GM12878 (cell line): ENCODE measurements at regions not wholly inside any gene's neighbourhood (a gene's known extent, or its start where the extent isn't known, plus 50 kb on each side); places are given as distances from the start of the nearest gene placed in this dataset.

Experiments used
- ATF7 ChIP-seq: fragments of 450-650 bp; IDR thresholded peaks from 2 replicates; pipeline ENCODE4 v1.6.1; 2016; ENCODE audit warnings: low read depth, mild to moderate bottlenecking
- BCL3 ChIP-seq: IDR thresholded peaks from 2 replicates; pipeline ENCODE4 v1.6.1; 2011; ENCODE audit warnings: borderline replicate concordance, low read depth, mild to moderate bottlenecking, moderate library complexity, low read length; ENCODE audit not compliant: insufficient read depth, poor library complexity, severe bottlenecking
- EGR1 ChIP-seq, 2 experiments: IDR thresholded peaks; 1 replicate in 1 of 2; 2 replicates in 1 of 2; pipeline ENCODE4 v1.6.1; 2011 to 2012; ENCODE audit warnings: low read depth in 2 of 2, low read length in 2 of 2, borderline replicate concordance in 1 of 2, mild to moderate bottlenecking in 1 of 2, moderate library complexity in 1 of 2
- GABPA ChIP-seq: IDR thresholded peaks from 2 replicates; pipeline ENCODE4 v1.6.1; 2014; ENCODE audit warnings: antibody characterized with exemption, low read depth, mild to moderate bottlenecking, inconsistent platforms
- HCFC1 ChIP-seq: fragments of 150-350 bp; IDR thresholded peaks from 2 replicates; pipeline ENCODE4 v1.6.1; 2014; ENCODE audit warnings: low read length
- NR2F1 ChIP-seq: fragments of 450-650 bp; conservative IDR thresholded peaks from 2 replicates; pipeline ENCODE4 v1.6.1; 2017; ENCODE audit warnings: mild to moderate bottlenecking
- PAX5 ChIP-seq: IDR thresholded peaks from 2 replicates; pipeline ENCODE4 v1.6.1; 2011; ENCODE audit warnings: low read depth, low read length, borderline replicate concordance
- POLR2A ChIP-seq: IDR thresholded peaks from 2 replicates; pipeline ENCODE4 v1.6.1; 2011; ENCODE audit warnings: low read depth, mild to moderate bottlenecking, low read length
- RAD21 ChIP-seq: IDR thresholded peaks from 2 replicates; pipeline ENCODE4 v1.6.1; 2011; ENCODE audit warnings: mild to moderate bottlenecking, low read depth, low read length, moderate library complexity; ENCODE audit not compliant: insufficient read depth
- RFX5 ChIP-seq: IDR thresholded peaks from 2 replicates; pipeline ENCODE4 v1.6.1; 2011; ENCODE audit warnings: low read depth, low read length, improper control_type of control experiment
- SRF ChIP-seq, 2 experiments: IDR thresholded peaks; 2 replicates each; pipeline ENCODE4 v1.6.1; 2011; ENCODE audit warnings: low read depth in 2 of 2, low read length in 2 of 2, mild to moderate bottlenecking in 1 of 2, moderate library complexity in 1 of 2
- TAF1 ChIP-seq: IDR thresholded peaks from 2 replicates; pipeline ENCODE4 v1.6.1; 2011; ENCODE audit warnings: mild to moderate bottlenecking, low read depth, low read length, borderline replicate concordance
- TF ChIP-seq, protein P1 (sequence below), 3 experiments: IDR thresholded peaks in 2 of 3; conservative IDR thresholded peaks in 1 of 3; 2 replicates each; pipeline ENCODE4 v1.5.1; 2011; ENCODE audit warnings: low read depth in 3 of 3, low read length in 3 of 3, mild to moderate bottlenecking in 3 of 3, control low read depth in 2 of 3, moderate library complexity in 2 of 3, inconsistent platforms in 1 of 3, mixed read lengths in 1 of 3; ENCODE audit not compliant: control insufficient read depth in 2 of 3, insufficient read depth in 1 of 3; ENCODE audit errors: extremely low read depth in 1 of 3

GRCh38 chr11:91932151-91932821 lies 292.3 kb upstream of the FAT3 start:
- TF ChIP-seq, protein P1, sequence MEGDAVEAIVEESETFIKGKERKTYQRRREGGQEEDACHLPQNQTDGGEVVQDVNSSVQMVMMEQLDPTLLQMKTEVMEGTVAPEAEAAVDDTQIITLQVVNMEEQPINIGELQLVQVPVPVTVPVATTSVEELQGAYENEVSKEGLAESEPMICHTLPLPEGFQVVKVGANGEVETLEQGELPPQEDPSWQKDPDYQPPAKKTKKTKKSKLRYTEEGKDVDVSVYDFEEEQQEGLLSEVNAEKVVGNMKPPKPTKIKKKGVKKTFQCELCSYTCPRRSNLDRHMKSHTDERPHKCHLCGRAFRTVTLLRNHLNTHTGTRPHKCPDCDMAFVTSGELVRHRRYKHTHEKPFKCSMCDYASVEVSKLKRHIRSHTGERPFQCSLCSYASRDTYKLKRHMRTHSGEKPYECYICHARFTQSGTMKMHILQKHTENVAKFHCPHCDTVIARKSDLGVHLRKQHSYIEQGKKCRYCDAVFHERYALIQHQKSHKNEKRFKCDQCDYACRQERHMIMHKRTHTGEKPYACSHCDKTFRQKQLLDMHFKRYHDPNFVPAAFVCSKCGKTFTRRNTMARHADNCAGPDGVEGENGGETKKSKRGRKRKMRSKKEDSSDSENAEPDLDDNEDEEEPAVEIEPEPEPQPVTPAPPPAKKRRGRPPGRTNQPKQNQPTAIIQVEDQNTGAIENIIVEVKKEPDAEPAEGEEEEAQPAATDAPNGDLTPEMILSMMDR (IDR thresholded peaks at IDR 0.05 in 2 of 3, conservative IDR thresholded peaks at IDR 0.05 in 1 of 3; ENCODE audit: control insufficient read depth in 2 of 3, extremely low read depth in 1 of 3, insufficient read depth in 1 of 3, low read depth in 3 of 3, low read length in 3 of 3): no peak
- TF ChIP-seq HCFC1 (no peak), GABPA (no peak), TAF1 (no peak), NR2F1 (no peak), PAX5 (no peak), POLR2A (no peak), RAD21 (no peak), SRF (IDR thresholded peaks at IDR 0.05; ENCODE audit: low read depth in 2 of 2, low read length in 2 of 2) (no peak), BCL3 (no peak), RFX5 (no peak), EGR1 (IDR thresholded peaks at IDR 0.05; ENCODE audit: borderline replicate concordance in 1 of 2, low read depth in 2 of 2, low read length in 2 of 2) (no peak), ATF7 (no peak)
